K562 (cell line): ENCODE measurements at regions not wholly inside any gene's neighbourhood (a gene's known extent, or its start where the extent isn't known, plus 50 kb on each side); places are given as distances from the start of the nearest gene placed in this dataset.

Source experiments
- FOXA1 ChIP-seq: fragments of 450-650 bp; IDR thresholded peaks from 2 replicates; pipeline ENCODE4 v1.6.1; 2016; ENCODE audit warnings: mild to moderate bottlenecking, borderline replicate concordance
- FOXK1 ChIP-seq: sonication (generic); formaldehyde crosslinking; IDR thresholded peaks from 2 replicates; pipeline ENCODE4 v1.8.0; 2022; ENCODE audit warnings: missing genetic modification reagents, mild to moderate bottlenecking, borderline replicate concordance
- L3MBTL2 ChIP-seq: fragments of 450-650 bp; IDR thresholded peaks from 2 replicates; pipeline ENCODE4 v1.6.1; 2016; ENCODE audit warnings: mild to moderate bottlenecking, moderate library complexity
- OTX1 ChIP-seq: fragments of 450-650 bp; formaldehyde crosslinking; IDR thresholded peaks from 2 replicates; pipeline ENCODE4 v1.4.0; 2022; ENCODE audit warnings: mild to moderate bottlenecking
- SMAD3 ChIP-seq: fragments of 450-650 bp; formaldehyde crosslinking; conservative IDR thresholded peaks from 2 replicates; pipeline ENCODE4 v1.4.0; 2020; ENCODE audit warnings: mild to moderate bottlenecking
- TF ChIP-seq, protein P1 (sequence below): fragments of 450-650 bp; IDR thresholded peaks from 2 replicates; pipeline ENCODE4 v1.6.1; 2016; ENCODE audit warnings: mild to moderate bottlenecking, moderate library complexity
- TF ChIP-seq, protein P2 (sequence below), 2 experiments: fragments of 450-650 bp in 1 of 2; IDR thresholded peaks; 2 replicates each; pipeline ENCODE4 v1.6.1; 2011 to 2017; ENCODE audit warnings: low read depth in 2 of 2, antibody characterized with exemption in 1 of 2, borderline replicate concordance in 1 of 2, low read length in 1 of 2, mild to moderate bottlenecking in 1 of 2, mixed read lengths in 1 of 2; ENCODE audit not compliant: control insufficient read depth in 1 of 2
- TF ChIP-seq, protein P3 (sequence below), 2 experiments: IDR thresholded peaks; 2 replicates each; pipeline ENCODE4 v1.6.1; 2011; ENCODE audit warnings: borderline replicate concordance in 1 of 2, control low read depth in 1 of 2, low read depth in 1 of 2, low read length in 1 of 2, mild to moderate bottlenecking in 1 of 2, mixed read lengths in 1 of 2, moderate library complexity in 1 of 2; ENCODE audit not compliant: insufficient read depth in 1 of 2, insufficient read length in 1 of 2, poor library complexity in 1 of 2, severe bottlenecking in 1 of 2; ENCODE audit errors: extremely low read depth in 1 of 2
- TF ChIP-seq, protein P4 (sequence below): fragments of 250-450 bp; sonication (Bioruptor Pico); IDR thresholded peaks from 2 replicates; pipeline ENCODE4 v1.6.1; 2021; ENCODE audit warnings: mild to moderate bottlenecking

DNA sequence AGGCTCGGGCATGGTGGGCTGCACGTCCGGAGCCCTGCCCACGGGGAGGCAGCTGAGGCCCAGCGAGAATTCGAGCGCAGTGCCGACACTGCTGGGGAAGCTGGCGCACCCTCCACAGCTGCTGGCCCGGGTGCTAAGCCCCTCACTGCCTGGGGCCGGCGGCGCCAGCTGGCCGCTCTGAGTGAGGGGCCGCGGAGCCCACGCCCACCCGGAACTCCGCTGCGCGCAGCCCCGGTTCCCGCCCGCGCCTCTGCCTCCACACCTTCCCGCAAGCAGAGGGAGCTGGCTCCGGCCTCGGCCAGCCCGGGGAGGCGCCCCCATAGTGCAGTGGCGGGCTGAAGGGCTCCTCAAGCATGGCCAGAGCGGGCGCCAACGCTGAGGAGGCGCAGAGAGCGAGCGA, 2080.4 kb downstream of the PCDH9 start (continued):
- TF ChIP-seq, protein P1, sequence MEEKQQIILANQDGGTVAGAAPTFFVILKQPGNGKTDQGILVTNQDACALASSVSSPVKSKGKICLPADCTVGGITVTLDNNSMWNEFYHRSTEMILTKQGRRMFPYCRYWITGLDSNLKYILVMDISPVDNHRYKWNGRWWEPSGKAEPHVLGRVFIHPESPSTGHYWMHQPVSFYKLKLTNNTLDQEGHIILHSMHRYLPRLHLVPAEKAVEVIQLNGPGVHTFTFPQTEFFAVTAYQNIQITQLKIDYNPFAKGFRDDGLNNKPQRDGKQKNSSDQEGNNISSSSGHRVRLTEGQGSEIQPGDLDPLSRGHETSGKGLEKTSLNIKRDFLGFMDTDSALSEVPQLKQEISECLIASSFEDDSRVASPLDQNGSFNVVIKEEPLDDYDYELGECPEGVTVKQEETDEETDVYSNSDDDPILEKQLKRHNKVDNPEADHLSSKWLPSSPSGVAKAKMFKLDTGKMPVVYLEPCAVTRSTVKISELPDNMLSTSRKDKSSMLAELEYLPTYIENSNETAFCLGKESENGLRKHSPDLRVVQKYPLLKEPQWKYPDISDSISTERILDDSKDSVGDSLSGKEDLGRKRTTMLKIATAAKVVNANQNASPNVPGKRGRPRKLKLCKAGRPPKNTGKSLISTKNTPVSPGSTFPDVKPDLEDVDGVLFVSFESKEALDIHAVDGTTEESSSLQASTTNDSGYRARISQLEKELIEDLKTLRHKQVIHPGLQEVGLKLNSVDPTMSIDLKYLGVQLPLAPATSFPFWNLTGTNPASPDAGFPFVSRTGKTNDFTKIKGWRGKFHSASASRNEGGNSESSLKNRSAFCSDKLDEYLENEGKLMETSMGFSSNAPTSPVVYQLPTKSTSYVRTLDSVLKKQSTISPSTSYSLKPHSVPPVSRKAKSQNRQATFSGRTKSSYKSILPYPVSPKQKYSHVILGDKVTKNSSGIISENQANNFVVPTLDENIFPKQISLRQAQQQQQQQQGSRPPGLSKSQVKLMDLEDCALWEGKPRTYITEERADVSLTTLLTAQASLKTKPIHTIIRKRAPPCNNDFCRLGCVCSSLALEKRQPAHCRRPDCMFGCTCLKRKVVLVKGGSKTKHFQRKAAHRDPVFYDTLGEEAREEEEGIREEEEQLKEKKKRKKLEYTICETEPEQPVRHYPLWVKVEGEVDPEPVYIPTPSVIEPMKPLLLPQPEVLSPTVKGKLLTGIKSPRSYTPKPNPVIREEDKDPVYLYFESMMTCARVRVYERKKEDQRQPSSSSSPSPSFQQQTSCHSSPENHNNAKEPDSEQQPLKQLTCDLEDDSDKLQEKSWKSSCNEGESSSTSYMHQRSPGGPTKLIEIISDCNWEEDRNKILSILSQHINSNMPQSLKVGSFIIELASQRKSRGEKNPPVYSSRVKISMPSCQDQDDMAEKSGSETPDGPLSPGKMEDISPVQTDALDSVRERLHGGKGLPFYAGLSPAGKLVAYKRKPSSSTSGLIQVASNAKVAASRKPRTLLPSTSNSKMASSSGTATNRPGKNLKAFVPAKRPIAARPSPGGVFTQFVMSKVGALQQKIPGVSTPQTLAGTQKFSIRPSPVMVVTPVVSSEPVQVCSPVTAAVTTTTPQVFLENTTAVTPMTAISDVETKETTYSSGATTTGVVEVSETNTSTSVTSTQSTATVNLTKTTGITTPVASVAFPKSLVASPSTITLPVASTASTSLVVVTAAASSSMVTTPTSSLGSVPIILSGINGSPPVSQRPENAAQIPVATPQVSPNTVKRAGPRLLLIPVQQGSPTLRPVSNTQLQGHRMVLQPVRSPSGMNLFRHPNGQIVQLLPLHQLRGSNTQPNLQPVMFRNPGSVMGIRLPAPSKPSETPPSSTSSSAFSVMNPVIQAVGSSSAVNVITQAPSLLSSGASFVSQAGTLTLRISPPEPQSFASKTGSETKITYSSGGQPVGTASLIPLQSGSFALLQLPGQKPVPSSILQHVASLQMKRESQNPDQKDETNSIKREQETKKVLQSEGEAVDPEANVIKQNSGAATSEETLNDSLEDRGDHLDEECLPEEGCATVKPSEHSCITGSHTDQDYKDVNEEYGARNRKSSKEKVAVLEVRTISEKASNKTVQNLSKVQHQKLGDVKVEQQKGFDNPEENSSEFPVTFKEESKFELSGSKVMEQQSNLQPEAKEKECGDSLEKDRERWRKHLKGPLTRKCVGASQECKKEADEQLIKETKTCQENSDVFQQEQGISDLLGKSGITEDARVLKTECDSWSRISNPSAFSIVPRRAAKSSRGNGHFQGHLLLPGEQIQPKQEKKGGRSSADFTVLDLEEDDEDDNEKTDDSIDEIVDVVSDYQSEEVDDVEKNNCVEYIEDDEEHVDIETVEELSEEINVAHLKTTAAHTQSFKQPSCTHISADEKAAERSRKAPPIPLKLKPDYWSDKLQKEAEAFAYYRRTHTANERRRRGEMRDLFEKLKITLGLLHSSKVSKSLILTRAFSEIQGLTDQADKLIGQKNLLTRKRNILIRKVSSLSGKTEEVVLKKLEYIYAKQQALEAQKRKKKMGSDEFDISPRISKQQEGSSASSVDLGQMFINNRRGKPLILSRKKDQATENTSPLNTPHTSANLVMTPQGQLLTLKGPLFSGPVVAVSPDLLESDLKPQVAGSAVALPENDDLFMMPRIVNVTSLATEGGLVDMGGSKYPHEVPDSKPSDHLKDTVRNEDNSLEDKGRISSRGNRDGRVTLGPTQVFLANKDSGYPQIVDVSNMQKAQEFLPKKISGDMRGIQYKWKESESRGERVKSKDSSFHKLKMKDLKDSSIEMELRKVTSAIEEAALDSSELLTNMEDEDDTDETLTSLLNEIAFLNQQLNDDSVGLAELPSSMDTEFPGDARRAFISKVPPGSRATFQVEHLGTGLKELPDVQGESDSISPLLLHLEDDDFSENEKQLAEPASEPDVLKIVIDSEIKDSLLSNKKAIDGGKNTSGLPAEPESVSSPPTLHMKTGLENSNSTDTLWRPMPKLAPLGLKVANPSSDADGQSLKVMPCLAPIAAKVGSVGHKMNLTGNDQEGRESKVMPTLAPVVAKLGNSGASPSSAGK, result 0 out of 2 replicates have a peak, but pooled peaks have one; percentile 31
- TF ChIP-seq SMAD3 (CRISPR knock-in tag), result no peak
- no peak for TF ChIP-seq FOXA1
- TF ChIP-seq, protein P2, sequence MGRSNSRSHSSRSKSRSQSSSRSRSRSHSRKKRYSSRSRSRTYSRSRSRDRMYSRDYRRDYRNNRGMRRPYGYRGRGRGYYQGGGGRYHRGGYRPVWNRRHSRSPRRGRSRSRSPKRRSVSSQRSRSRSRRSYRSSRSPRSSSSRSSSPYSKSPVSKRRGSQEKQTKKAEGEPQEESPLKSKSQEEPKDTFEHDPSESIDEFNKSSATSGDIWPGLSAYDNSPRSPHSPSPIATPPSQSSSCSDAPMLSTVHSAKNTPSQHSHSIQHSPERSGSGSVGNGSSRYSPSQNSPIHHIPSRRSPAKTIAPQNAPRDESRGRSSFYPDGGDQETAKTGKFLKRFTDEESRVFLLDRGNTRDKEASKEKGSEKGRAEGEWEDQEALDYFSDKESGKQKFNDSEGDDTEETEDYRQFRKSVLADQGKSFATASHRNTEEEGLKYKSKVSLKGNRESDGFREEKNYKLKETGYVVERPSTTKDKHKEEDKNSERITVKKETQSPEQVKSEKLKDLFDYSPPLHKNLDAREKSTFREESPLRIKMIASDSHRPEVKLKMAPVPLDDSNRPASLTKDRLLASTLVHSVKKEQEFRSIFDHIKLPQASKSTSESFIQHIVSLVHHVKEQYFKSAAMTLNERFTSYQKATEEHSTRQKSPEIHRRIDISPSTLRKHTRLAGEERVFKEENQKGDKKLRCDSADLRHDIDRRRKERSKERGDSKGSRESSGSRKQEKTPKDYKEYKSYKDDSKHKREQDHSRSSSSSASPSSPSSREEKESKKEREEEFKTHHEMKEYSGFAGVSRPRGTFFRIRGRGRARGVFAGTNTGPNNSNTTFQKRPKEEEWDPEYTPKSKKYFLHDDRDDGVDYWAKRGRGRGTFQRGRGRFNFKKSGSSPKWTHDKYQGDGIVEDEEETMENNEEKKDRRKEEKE (IDR thresholded peaks at IDR 0.05; ENCODE audit: borderline replicate concordance in 1 of 2, control insufficient read depth in 1 of 2, low read depth in 2 of 2, low read length in 1 of 2), result no peak
- TF ChIP-seq OTX1 (CRISPR knock-in tag), result no peak
- TF ChIP-seq, protein P3, sequence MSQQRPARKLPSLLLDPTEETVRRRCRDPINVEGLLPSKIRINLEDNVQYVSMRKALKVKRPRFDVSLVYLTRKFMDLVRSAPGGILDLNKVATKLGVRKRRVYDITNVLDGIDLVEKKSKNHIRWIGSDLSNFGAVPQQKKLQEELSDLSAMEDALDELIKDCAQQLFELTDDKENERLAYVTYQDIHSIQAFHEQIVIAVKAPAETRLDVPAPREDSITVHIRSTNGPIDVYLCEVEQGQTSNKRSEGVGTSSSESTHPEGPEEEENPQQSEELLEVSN (IDR thresholded peaks at IDR 0.05; ENCODE audit: borderline replicate concordance in 1 of 2, extremely low read depth in 1 of 2, insufficient read depth in 1 of 2, insufficient read length in 1 of 2, low read depth in 1 of 2, low read length in 1 of 2, poor library complexity in 1 of 2, severe bottlenecking in 1 of 2), result peak in 1 of 2 experiments; percentile 51
- TF ChIP-seq, protein P4, sequence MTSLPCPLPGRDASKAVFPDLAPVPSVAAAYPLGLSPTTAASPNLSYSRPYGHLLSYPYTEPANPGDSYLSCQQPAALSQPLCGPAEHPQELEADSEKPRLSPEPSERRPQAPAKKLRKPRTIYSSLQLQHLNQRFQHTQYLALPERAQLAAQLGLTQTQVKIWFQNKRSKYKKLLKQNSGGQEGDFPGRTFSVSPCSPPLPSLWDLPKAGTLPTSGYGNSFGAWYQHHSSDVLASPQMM, result no peak
- TF ChIP-seq FOXK1, result no peak
- 0 out of 2 replicates have a peak, but pooled peaks have one; percentile 17 for TF ChIP-seq L3MBTL2
